Lung (tissue), 11 donors: ENCODE measurements at regions not wholly inside any gene's neighbourhood (a gene's known extent, or its start where the extent isn't known, plus 50 kb on each side); places are given as distances from the start of the nearest gene placed in this dataset.

Experiments
- ATAC-seq: fragments of 200-7000 bp; cut with Tn5 transposase; one replicate; pipeline ENCODE4 v1.9.1; 2020; ENCODE audit warnings: moderate number of reproducible peaks; ENCODE audit not compliant: insufficient read depth, low FRiP score
- DNase-seq, 3 donors: peaks; one replicate each; pipeline ENCODE4 v3.0.0-alpha.2; 2013 to 2017
- H3K27ac ChIP-seq, 2 donors: one replicate each; pipeline ENCODE4 v1.5.1; 2013; ENCODE audit warnings: mild to moderate bottlenecking in 2 of 2, moderate library complexity in 2 of 2, control low read depth in 1 of 2, inconsistent platforms in 1 of 2, low read depth in 1 of 2, low read length in 1 of 2
- H3K27me3 ChIP-seq, 3 donors: one replicate each; pipeline ENCODE4 v1.5.1; 2013; ENCODE audit warnings: low read length in 2 of 3; ENCODE audit not compliant: control insufficient read depth in 3 of 3, insufficient read depth in 3 of 3
- H3K36me3 ChIP-seq, 4 donors: one replicate each; pipeline ENCODE4 v1.5.1; 2013; ENCODE audit warnings: low read length in 4 of 4, mild to moderate bottlenecking in 1 of 4, moderate library complexity in 1 of 4; ENCODE audit not compliant: control insufficient read depth in 4 of 4, insufficient read depth in 4 of 4
- H3K4me1 ChIP-seq, 5 donors: one replicate each; pipeline ENCODE4 v1.5.1; 2013; ENCODE audit warnings: low read length in 5 of 5, mild to moderate bottlenecking in 2 of 5, moderate library complexity in 1 of 5; ENCODE audit not compliant: control insufficient read depth in 5 of 5, insufficient read depth in 5 of 5
- H3K4me3 ChIP-seq: one replicate; pipeline ENCODE4 v1.5.1; 2013; ENCODE audit warnings: mild to moderate bottlenecking, control low read depth, moderate library complexity
- H3K9ac ChIP-seq, 2 donors: one replicate each; pipeline ENCODE4 v1.5.1; 2013; ENCODE audit warnings: low read length in 2 of 2, control low read depth in 1 of 2; ENCODE audit not compliant: insufficient read depth in 1 of 2
- H3K9me3 ChIP-seq, 4 donors: one replicate each; pipeline ENCODE4 v1.5.1; 2013; ENCODE audit warnings: low read length in 3 of 4, mild to moderate bottlenecking in 1 of 4, moderate library complexity in 1 of 4; ENCODE audit not compliant: control insufficient read depth in 4 of 4, insufficient read depth in 3 of 4
- WGBS, 2 donors: extraction: QIAGEN DNeasy Blood & Tissue Kit; methylation state at CpG; one replicate each; pipeline ENCODE4 v1.1.7; 2013; 5-methylcytosine and 5-hydroxymethylcytosine counted together
- TF ChIP-seq, protein P1 (sequence below): IDR thresholded peaks from 2 replicates; pipeline ENCODE4 v1.5.1; 2012; ENCODE audit warnings: mild to moderate bottlenecking; ENCODE audit errors: control extremely low read depth, extremely low read depth
- donor health status: control.
- donor health status: control.
- donor health status: Bipolar disorder and iron deficiency.
- donor health status: healthy.
- donor health status: DM: yes; HTN: yes; CAD: no.

DNA sequence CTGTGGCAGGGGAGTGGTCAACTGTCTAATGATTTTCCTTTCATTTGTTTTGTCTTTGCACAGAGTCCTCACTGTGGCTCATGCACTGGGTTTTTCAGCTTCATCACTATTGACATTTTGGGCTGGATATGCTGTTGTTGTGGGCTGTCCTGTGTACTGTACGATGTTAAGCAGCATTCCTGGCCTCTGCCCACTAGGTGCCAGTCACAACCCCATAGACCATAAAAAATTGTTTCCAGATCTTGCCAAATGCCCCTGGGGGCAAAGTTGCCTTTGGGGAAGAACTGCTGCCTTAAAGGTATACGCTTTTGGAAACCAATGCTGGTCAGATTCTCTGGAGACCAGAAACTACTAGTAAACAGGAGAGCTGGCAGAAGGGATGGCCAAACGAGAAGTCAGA, 310.4 kb downstream of the SPRY2 start:
- Histone ChIP-seq H3K27me3 (no peaks in the 10 kb centered on the region), H3K4me3 (no peak overlapping the region), H3K9me3 (no peaks in the 10 kb centered on the region), H3K4me1 (peaks cover 0 to 2% (median 0%) of the 10 kb centered on the region in 5 donors), H3K36me3 (no peaks in the 10 kb centered on the region), H3K27ac (no peak overlapping the region), H3K9ac (no peak overlapping the region)
- WGBS, 2 donors: 30 to 47% methylated on average over 3 of the region's 3 CpGs
- TF ChIP-seq, protein P1, sequence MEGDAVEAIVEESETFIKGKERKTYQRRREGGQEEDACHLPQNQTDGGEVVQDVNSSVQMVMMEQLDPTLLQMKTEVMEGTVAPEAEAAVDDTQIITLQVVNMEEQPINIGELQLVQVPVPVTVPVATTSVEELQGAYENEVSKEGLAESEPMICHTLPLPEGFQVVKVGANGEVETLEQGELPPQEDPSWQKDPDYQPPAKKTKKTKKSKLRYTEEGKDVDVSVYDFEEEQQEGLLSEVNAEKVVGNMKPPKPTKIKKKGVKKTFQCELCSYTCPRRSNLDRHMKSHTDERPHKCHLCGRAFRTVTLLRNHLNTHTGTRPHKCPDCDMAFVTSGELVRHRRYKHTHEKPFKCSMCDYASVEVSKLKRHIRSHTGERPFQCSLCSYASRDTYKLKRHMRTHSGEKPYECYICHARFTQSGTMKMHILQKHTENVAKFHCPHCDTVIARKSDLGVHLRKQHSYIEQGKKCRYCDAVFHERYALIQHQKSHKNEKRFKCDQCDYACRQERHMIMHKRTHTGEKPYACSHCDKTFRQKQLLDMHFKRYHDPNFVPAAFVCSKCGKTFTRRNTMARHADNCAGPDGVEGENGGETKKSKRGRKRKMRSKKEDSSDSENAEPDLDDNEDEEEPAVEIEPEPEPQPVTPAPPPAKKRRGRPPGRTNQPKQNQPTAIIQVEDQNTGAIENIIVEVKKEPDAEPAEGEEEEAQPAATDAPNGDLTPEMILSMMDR: no peak
- no peak for DNase-seq
- peak; percentile 75 for ATAC-seq

DNA sequence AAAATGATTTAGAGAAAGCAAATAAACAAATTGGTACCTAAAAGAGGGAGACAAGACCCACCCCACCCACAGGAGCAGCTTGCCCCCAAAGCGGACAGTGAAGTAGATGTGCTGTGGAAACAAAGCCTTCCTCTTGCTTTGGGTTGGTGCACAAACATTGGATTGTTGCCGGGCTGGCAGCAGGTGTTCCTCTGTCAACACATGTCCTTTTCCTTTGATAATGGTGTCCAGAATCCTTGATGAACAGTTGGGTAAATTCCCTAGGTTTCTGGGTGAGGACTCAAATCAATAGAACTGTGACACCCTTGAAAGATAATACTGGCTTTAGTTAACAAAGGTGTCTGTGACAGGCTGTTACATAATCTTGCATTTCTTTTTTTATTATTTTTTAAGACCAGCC, 311.8 kb downstream of the SPRY2 start:
- Histone ChIP-seq H3K36me3 (no peaks in the 10 kb centered on the region), H3K9me3 (no peaks in the 10 kb centered on the region), H3K4me1 (no peaks in the 10 kb centered on the region), H3K27me3 (no peaks in the 10 kb centered on the region), H3K9ac (no peak overlapping the region), H3K4me3 (no peak overlapping the region), H3K27ac (no peak overlapping the region)
- WGBS, 2 donors: 84 to 95% methylated on average over 2 of the region's 2 CpGs
- DNase-seq (no peak), ATAC-seq (no peak)
- TF ChIP-seq, protein P1: no peak

DNA sequence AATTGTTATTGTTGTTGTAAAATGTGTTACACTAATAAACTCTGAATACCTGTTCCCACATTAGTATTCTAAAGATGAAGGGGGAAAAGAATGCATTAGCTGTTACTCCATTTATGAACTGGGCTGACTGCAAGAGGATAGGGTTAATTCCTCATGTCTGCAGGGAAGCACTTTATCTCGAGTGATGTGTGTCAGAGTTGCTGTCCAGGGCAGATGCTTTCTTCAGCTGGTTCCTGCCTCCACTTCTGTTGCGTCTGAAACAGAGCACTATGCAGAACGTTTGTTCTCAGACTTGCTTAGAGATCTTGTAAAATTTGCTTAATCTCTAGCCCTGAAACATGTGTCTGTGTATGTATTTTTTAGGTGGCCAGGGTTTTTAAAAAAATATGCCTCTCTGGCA, 318.8 kb downstream of the SPRY2 start:
- Histone ChIP-seq H3K9me3 (no peaks in the 10 kb centered on the region), H3K36me3 (no peaks in the 10 kb centered on the region), H3K4me1 (no peaks in the 10 kb centered on the region), H3K9ac (no peak overlapping the region), H3K4me3 (no peak overlapping the region), H3K27me3 (no peaks in the 10 kb centered on the region), H3K27ac (no peak overlapping the region)
- 32 to 48% methylated on average over 3 of the region's 3 CpGs for WGBS, 2 donors
- DNase-seq: no peak
- ATAC-seq: no peak
- TF ChIP-seq, protein P1: no peak

DNA sequence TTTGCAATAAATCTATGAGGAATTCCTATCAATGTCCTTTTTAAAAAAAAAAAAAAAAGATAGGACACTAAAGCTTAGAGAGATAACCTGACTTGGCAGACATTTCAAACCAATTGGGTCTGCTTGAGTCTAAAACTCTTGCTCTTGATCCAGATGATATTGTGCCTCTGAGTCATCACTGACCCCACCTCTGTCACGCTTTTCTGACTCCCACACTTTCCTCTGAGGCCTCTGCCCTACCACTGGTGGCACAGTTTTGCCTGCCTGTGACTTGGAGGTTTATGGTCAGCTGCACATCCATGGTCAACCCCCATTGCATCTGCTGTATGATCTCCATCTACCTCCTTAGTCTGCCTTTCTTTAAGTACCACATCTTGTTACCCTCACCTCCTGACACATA, 328.7 kb downstream of the SPRY2 start:
- TF ChIP-seq, protein P1: no peak
- H3K27ac ChIP-seq: no peak overlapping the region
- no peaks in the 10 kb centered on the region for H3K27me3 ChIP-seq
- H3K4me1 ChIP-seq: peaks cover 0 to 7% (median 3%) of the 10 kb centered on the region in 5 donors
- H3K4me3 ChIP-seq: no peak overlapping the region
- ATAC-seq (no peak), DNase-seq (no peak)
- no peaks in the 10 kb centered on the region for H3K36me3 ChIP-seq
- 55 to 81% methylated on average over 1 of the region's 1 CpG for WGBS, 2 donors
- H3K9ac ChIP-seq: no peak overlapping the region
- H3K9me3 ChIP-seq: no peaks in the 10 kb centered on the region
